ENCODE measurements at regions not wholly inside any gene's neighbourhood (a gene's known extent, or its start where the extent isn't known, plus 50 kb on each side); places are given as distances from the start of the nearest gene placed in this dataset.
"Not testable (repeated sequence)": the region's sequence is repeated elsewhere in the genome, so short reads cannot be mapped to it uniquely, and the experiment has no call there.

GRCh38 chr5:91635950-91636734, 253.0 kb upstream of the ARRDC3 start:
- DNase-seq: no peak

- no peak for DNase-seq
These were observed 249.8 kb upstream of the ARRDC3 start for GRCh38 chr5:91632871-91633270.

GRCh38 chr5:91611746-91612145, 228.6 kb upstream of the ARRDC3 start:
- no peak for DNase-seq

- DNase-seq: no peak
These were observed 224.6 kb upstream of the ARRDC3 start for GRCh38 chr5:91607675-91608074.

DNA sequence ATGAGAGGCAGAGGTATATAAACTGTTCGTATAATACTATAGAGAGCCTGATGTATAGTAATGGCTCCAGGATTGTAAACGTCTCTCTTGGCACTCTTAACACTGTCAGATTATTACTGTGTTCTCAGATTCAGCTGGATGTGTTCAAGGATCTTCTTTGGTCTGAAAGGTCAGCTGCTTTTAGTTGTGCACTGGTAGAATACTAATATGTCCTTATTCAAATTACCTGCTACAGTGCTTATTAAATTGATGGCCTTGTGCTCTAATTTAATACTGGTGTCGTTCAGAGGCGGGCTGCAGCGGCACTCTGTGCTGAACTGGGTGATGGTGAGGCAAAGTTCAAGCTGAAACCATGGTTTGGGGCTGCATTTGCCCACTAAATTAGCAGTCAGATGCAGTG, 216.7 kb upstream of the ARRDC3 start:
- no peak for DNase-seq

- no peak for DNase-seq
These were observed 215.1 kb upstream of the ARRDC3 start for GRCh38 chr5:91598216-91598615.

DNA sequence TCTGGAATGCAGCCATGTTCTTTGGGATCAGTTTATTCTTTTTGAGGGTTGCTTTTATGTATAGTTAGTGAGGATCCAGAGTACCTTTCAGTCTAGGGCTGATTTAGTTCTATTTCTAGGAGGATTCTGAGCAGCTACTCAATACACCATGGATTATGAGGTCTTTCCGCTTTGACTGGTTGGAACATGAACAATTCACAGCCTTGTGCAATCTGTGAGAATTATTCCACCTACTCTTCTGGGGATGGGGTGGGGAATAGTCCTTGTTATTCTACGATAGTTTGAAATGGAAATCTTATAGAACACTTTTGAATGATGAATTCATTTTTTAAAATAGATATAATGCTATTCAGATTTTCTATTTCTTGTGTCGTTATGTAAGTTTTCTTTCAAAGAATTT, 212.3 kb upstream of the ARRDC3 start:
- DNase-seq: no peak

GRCh38 chr5:91591076-91591475, 208.0 kb upstream of the ARRDC3 start:
- DNase-seq: no peak

GRCh38 chr5:91586232-91586631, 203.1 kb upstream of the ARRDC3 start:
- no peak for DNase-seq

GRCh38 chr5:91584352-91584751, 201.2 kb upstream of the ARRDC3 start:
- no peak for DNase-seq

- DNase-seq: not testable (repeated sequence)
These were observed 182.9 kb upstream of the ARRDC3 start for GRCh38 chr5:91566012-91566411.

DNA sequence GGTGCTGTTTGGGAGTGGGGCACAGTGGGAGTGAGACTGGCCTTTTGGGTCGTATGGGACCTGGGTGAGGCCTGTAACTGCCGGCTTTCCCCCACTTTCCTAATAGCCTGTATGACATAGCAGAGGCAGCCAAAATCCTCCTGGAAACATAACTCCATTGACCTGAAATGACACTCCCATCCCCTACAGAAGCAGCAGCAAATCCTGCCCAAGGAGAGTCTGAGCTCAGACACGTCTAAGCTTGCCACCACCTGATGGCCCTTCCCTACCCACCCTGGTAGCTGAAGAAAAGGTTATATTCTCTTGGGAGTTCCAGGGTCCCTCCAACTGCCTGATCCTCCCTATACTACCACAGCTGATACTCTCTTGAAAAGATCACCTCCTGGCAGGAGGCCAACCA, 179.8 kb upstream of the ARRDC3 start:
- DNase-seq: no peak

DNA sequence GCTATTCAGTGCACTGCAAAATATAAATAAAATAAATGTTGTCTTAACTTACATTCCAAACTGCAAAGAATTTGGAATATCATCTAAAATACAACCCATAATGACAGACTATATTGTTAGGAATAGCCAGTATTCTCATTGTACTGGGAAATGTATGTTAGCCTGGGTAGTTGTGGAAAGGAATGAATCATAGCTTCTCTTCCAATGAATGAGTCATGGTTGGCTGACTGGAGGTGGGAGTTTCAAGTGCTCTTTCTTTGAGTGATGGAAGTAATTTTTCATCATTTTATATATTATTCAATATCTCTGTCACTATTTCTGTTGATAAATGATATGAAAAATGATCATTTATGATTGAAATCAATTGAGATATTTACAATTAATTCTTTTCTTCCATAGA, 158.6 kb upstream of the ARRDC3 start:
- no peak for DNase-seq

DNA sequence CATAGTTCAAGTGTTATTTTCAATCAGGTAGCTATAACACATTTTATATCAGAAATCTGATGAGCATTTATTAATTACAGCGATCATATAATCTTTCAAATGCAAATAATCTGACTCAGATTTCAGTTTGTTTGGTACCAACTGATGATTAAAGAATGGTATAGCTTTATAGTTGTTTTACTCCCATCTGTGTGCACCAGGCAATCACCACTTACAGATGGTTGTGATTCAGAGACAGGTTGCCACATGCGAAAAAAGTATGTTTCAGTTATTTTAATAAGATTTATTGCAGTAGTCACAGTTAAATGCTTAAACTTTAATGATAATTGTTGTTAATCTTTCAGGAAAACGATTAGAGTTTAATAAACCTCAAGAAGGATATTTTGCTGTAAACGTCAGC, 155.1 kb upstream of the ARRDC3 start:
- no peak for DNase-seq

- DNase-seq: peak in 2 of 3 donors; percentile 7 to 21
These were observed 152.4 kb upstream of the ARRDC3 start for GRCh38 chr5:91535499-91535898.

- DNase-seq: no peak
These were observed 151.2 kb upstream of the ARRDC3 start for GRCh38 chr5:91534332-91534731.

DNA sequence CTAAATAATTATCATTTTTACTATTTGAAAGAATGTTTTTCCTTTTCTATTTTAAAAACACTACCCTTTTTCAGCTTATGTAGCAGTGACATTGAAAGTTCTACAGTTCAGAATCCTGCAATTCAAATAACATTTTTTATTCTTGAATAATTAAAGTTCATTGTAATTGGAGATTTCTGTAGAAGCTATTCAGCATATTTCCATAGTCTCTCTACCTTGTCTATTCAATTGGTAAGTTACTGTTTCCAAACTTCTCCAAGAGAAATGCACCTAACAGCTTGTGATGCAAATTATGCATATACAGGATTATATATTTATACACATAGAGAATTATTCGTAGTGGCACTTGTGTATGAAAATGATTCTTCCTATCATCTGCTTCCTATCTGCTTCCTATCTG, 149.7 kb upstream of the ARRDC3 start:
- no peak for DNase-seq

- DNase-seq: peak in 1 of 3 donors; percentile 25
These were observed 149.2 kb upstream of the ARRDC3 start for GRCh38 chr5:91532281-91532680.

DNA sequence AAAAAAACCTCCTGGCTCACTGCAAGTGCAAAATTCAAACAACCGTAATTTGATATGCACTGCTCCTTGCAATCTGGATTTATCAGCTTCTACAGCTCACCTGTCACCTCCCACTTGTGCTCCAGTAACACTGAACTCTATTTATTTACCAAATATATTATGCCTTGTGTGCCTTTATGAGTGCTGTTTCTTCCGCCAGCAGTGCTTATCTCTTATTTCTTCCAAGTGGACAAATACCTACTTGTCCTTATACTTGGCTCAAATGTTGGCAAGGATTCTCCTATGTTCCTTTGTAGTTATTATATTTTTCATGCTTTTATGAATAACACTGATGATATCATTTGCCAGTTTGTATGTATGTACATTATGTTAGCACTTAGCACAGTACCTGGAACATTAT, 145.7 kb upstream of the ARRDC3 start:
- DNase-seq: no peak

GRCh38 chr5:91521785-91522184, 138.7 kb upstream of the ARRDC3 start:
- no peak for DNase-seq

GRCh38 chr5:91521334-91521733, 138.2 kb upstream of the ARRDC3 start:
- no peak for DNase-seq

GRCh38 chr5:91514400-91514799, 131.3 kb upstream of the ARRDC3 start:
- no peak for DNase-seq

- no peak for DNase-seq
These were observed 120.2 kb upstream of the ARRDC3 start for GRCh38 chr5:91503321-91503720.

DNA sequence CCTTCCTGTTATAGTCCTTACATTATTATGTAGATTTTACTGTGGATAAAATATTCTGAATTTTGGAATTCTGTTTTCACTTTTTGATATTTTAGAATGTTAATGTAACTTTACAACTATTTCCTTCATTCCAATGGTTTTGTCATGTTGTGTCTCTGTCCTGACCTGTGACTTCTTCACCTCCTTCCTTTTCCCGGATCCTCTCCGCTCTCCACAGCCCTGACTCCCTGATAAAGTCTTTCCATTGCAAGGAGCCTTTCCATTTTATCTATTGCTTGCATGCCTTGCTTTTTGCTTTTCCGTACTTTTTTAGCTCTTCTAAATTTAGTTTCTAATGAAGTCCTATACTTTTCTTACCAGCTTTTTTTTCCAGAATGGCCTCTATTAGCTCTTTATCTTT, 117.6 kb upstream of the ARRDC3 start:
- DNase-seq: no peak

Data from muscle of back (tissue), 3 donors.